ENCODE measurements at regions not wholly inside any gene's neighbourhood (a gene's known extent, or its start where the extent isn't known, plus 50 kb on each side); places are given as distances from the start of the nearest gene placed in this dataset.

GRCh38 chrX:39896951-39897740 is 200.6 kb downstream of the BCOR start:
- TF ChIP-seq TEAD4 (IDR thresholded peaks at IDR 0.05) (0 out of 2 replicates have a peak, but pooled peaks have one; percentile 85), ZBTB7A (IDR thresholded peaks at IDR 0.05; ENCODE audit: low read depth) (no peak)

- TF ChIP-seq NFIC (IDR thresholded peaks at IDR 0.05) (no peak), EP300 (IDR thresholded peaks at IDR 0.05; ENCODE audit: borderline replicate concordance) (no peak), FOXM1 (IDR thresholded peaks at IDR 0.05; ENCODE audit: borderline replicate concordance, low read depth) (no peak), CREB1 (IDR thresholded peaks at IDR 0.05; ENCODE audit: low read depth) (no peak), ZBTB7A (IDR thresholded peaks at IDR 0.05; ENCODE audit: low read depth) (no peak), CEBPB (IDR thresholded peaks at IDR 0.05) (no peak), EGR1 (IDR thresholded peaks at IDR 0.05) (no peak), TAF1 (IDR thresholded peaks at IDR 0.05; ENCODE audit: low read depth) (no peak), RAD21 (IDR thresholded peaks at IDR 0.05; ENCODE audit: low read depth) (no peak), USF1 (IDR thresholded peaks at IDR 0.05) (no peak)
Measured at GRCh38 chrX:39897741-39898097, 200.0 kb downstream of the BCOR start.

GRCh38 chrX:39898147-39898546 is 199.6 kb downstream of the BCOR start:
- TF ChIP-seq ZBTB7A (IDR thresholded peaks at IDR 0.05; ENCODE audit: low read depth), result no peak
- no peak for TF ChIP-seq REST (IDR thresholded peaks at IDR 0.05; ENCODE audit: low read depth)
- TF ChIP-seq EP300 (IDR thresholded peaks at IDR 0.05; ENCODE audit: borderline replicate concordance), result no peak
- no peak for TF ChIP-seq RAD21 (IDR thresholded peaks at IDR 0.05; ENCODE audit: low read depth)
- no peak for TF ChIP-seq MAX (IDR thresholded peaks at IDR 0.05)

GRCh38 chrX:39899059-39899458 is 198.7 kb downstream of the BCOR start:
- TF ChIP-seq FOXM1 (IDR thresholded peaks at IDR 0.05; ENCODE audit: borderline replicate concordance, low read depth) (no peak), CREB1 (IDR thresholded peaks at IDR 0.05; ENCODE audit: low read depth) (no peak), TEAD4 (IDR thresholded peaks at IDR 0.05) (no peak), RAD21 (IDR thresholded peaks at IDR 0.05; ENCODE audit: low read depth) (no peak), REST (IDR thresholded peaks at IDR 0.05; ENCODE audit: low read depth) (no peak), MAX (IDR thresholded peaks at IDR 0.05) (no peak), USF1 (IDR thresholded peaks at IDR 0.05) (no peak), CEBPB (IDR thresholded peaks at IDR 0.05) (no peak), ZBTB7A (IDR thresholded peaks at IDR 0.05; ENCODE audit: low read depth) (no peak), TCF12 (IDR thresholded peaks at IDR 0.05; ENCODE audit: low read depth) (no peak), EGR1 (IDR thresholded peaks at IDR 0.05) (no peak), NFIC (IDR thresholded peaks at IDR 0.05) (no peak)

GRCh38 chrX:39899856-39900776 is 197.6 kb downstream of the BCOR start:
- TF ChIP-seq TEAD4 (IDR thresholded peaks at IDR 0.05), result no peak
- TF ChIP-seq RAD21 (IDR thresholded peaks at IDR 0.05; ENCODE audit: low read depth), result no peak
- no peak for TF ChIP-seq MAX (IDR thresholded peaks at IDR 0.05)
- TF ChIP-seq NFIC (IDR thresholded peaks at IDR 0.05), result no peak
- no peak for TF ChIP-seq EP300 (IDR thresholded peaks at IDR 0.05; ENCODE audit: borderline replicate concordance)
- no peak for TF ChIP-seq USF1 (IDR thresholded peaks at IDR 0.05)
- no peak for TF ChIP-seq EGR1 (IDR thresholded peaks at IDR 0.05)
- no peak for TF ChIP-seq FOXM1 (IDR thresholded peaks at IDR 0.05; ENCODE audit: borderline replicate concordance, low read depth)
- TF ChIP-seq CEBPB (IDR thresholded peaks at IDR 0.05), result no peak
- no peak for TF ChIP-seq REST (IDR thresholded peaks at IDR 0.05; ENCODE audit: low read depth)
- TF ChIP-seq CREB1 (IDR thresholded peaks at IDR 0.05; ENCODE audit: low read depth), result no peak

Data from Ishikawa (cell line).